ENCODE measurements at regions not wholly inside any gene's neighbourhood (a gene's known extent, or its start where the extent isn't known, plus 50 kb on each side); places are given as distances from the start of the nearest gene placed in this dataset.

DNA sequence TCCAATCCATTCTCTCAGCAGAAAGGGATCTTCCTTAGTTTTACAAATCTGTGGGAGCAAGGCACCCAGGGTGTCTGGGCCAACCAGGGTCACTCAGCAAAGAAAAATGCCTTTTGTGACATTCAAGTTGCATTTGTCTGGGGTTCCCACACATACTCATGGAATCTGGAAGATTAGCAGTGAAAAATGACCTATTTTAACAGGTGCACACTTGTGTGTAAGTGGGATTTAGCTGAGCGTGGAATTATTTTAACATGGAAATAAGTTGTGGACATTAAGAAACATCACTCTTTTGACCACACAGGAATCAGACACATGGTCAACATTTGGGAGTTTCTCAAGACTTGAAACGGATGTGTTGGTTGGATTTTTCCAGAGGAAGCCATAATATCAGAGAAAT, 234.9 kb downstream of the OPA1 start:
- DNase-seq (ENCODE audit: low read depth), result no peak

DNA sequence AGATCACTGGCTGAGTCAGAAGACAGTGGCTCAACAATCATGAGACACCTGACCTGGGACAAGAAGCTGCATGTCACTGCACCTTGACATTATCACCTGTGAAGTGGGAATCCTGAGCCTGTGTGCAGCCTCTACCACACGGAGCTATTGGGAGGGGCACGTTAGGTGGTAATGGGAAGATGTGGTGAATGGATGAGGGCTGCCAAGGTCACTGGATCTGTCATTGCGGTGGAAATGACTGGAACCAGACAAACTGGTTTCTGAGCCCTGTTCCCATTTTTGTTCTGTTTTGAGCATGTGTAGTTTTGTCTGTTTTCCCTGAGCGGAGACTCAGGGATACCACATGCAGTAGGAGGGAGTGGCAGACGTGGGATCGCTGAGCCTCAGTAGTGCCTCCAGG, 235.5 kb downstream of the OPA1 start:
- DNase-seq (ENCODE audit: low read depth), result no peak

DNA sequence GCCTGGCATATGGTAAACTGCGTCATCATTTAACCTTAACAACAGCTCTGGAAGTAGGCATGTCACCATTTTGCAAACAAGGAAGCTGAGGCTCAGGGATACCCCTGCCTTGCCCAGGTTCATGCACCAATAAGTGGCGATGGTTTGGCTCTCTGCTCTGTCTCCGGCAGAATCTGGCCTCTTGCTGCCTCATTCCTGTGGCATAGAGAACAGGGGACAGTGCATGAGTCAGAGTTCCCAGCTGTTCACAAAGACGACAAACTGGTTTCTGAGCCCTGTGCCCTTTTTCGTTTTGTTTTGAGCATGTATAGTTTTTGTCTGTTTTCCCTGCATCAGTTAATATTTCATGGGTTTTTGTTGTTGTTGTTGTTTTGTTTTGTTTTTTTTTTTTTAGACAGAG, 236.8 kb downstream of the OPA1 start:
- DNase-seq (ENCODE audit: low read depth), result no peak

GRCh38 chr3:193830791-193831191, 237.8 kb downstream of the OPA1 start:
- no peak for DNase-seq (ENCODE audit: low read depth)

DNA sequence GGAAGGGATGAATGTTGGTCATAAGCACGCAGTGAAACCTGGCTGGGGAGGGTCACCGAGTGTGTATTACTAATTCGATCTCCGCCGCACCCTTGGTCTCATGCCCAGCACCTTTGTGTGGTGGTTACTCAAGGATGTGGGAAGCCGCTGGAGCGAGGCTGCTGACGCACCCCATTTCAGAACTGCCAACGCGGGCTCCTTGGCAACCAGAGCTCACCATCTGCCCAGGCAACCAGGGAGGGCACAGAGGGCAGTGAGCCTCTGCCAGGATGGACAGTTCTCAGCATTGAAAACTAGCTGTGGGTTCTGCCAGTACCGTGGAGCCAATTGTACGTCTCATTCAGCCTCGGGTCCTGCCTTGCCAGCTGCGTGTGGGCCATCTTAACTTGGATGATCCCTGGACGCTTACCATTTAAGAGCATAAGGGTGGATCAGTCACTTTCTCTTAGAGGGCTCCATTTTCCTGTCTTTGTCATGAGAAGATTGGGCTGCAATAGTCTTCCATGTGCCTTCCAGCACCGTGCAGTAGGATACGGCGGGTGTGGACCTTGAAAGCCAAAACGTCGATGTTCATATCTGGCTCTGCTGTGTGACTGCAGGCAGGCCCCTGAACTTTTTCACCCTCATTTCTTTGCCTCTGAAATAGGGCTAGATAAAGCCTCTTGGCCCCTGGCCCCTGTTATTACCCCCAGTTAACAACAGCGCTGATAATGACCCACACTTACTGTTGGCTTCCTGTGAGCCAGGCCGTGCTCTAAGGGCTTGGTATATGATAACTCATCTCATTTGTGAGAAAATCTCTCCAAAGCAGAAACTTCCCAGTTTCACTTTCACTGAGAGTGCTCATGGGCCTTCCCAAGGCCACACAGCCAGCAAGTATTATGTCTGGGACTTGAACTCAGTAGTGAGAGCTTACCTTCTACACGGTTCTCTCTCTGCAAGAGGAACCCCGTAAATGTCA, 238.8 kb downstream of the OPA1 start:
- no peak for DNase-seq (ENCODE audit: low read depth)

- no peak for DNase-seq (ENCODE audit: low read depth)
These were observed 239.9 kb downstream of the OPA1 start for GRCh38 chr3:193832833-193833413.

GRCh38 chr3:193833592-193833991, 240.6 kb downstream of the OPA1 start:
- no peak for DNase-seq (ENCODE audit: low read depth)

DNA sequence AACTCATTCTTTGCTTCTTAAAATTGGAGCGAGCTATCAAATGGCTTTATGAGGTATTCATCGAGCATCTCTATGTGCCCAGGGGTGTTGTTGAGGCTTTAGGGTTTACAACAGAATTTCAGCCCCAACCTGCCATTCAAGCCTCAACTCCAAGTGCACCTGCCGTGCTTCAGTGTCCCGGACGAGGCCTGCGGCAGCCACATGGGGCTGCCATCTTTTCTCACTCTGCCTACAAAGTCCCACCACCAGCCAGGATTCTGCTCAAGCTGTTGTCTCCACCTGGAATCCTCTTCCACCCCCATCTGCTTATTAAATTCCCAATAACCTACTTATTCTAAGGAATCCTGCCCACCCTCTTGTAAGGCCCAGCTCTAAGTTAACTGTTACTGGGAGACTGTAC, 242.4 kb downstream of the OPA1 start:
- DNase-seq (ENCODE audit: low read depth), result no peak

DNA sequence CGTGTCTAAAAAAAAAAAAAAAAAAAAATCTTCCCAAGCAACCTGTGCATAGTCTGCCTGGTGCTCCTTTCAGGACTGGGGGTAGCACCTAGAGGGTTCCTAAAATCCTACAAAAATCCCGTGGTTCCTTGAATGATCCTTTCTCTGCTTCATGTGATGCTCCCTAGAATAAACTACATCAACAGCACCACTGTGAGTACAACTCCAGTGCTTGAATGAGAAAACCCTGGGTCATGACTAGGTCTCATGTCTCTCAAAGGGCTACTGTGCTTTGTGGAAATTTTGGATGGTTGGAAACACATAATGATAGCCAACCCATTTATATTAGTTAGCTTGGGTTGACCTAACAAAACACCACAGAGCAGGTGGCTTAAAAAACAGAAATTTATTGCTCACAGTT, 243.5 kb downstream of the OPA1 start:
- no peak for DNase-seq (ENCODE audit: low read depth)

GRCh38 chr3:193836918-193837317, 243.9 kb downstream of the OPA1 start:
- no peak for DNase-seq (ENCODE audit: low read depth)

- DNase-seq (ENCODE audit: low read depth), result no peak
These were observed 244.4 kb downstream of the OPA1 start for GRCh38 chr3:193837347-193837827.

GRCh38 chr3:193840111-193840641, 247.2 kb downstream of the OPA1 start:
- no peak for DNase-seq (ENCODE audit: low read depth)

GRCh38 chr3:193841581-193841980, 248.6 kb downstream of the OPA1 start:
- DNase-seq (ENCODE audit: low read depth), result no peak

GRCh38 chr3:193842029-193842798, 249.2 kb downstream of the OPA1 start:
- DNase-seq (ENCODE audit: low read depth), result no peak

DNA sequence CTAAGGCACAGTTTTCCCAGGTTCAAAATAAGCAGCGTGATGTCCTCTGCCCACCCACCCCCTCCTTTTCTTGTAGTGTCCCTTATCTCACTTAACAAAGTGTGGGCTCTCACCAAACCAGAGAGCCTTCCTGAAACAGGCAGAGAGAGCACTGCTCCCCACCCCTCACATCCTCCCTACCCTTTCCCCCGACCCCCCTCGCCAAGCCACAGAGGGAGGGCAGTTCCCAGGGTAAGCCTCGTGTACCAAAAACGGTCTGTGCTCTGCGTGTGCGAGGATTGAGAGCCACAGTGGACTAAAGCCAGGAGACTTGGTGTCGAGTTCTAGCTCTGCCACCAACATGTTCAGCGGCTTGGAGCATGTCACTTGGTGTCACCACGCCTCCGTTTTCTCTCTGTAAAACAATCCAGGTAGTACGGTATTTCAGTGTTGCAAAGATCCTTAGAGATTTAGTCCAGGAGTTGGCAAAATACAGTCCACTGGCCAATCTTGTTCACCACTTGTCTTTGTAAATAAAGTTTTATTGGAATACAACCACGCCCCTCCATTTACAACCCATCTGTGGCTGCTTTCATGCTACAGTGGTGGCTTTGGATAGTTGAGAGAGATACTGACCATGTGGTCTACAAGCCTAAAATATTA, 249.9 kb downstream of the OPA1 start:
- no peak for DNase-seq (ENCODE audit: low read depth)

DNA sequence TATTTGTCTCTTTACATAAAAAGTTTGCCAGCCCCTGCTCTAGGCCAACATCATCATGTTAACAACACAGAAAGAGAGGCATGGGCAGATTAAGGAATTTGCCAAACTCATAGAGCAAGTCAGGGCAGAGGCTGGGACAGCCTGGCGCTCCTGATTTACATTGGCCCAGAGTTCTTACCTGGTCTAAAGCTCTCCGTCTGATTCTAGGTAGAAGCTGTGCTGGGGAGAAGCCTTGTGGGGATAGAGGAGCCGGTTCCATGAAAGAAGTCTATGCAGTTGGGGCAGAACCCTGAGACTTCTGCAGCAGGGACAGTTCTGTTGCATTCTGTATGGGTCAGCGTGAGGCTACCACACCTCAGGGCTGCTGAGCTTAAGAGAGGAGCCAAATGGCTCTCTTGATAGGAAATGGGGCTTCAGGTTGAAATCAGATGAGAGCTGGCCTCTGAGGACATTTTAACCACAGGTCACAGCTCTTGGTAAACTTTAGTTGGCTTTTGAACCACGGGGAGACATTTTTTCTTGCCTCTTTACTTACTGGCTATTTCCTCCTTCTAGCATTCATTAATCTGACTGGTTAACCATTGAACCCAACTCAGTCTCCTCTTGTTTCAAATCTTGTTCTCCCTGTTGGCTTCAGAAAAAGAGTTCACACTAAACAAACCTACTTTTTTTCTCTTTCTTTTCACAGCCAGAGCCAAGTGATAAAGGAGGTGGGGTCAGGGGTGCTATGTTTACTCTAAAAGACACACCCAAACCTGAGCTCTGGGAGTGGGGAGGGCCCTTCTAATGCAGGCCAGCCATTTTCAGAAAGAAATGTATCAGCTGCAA, 250.7 kb downstream of the OPA1 start:
- DNase-seq (ENCODE audit: low read depth), result no peak

- DNase-seq (ENCODE audit: low read depth), result no peak
These were observed 251.5 kb downstream of the OPA1 start for GRCh38 chr3:193844472-193844871.

GRCh38 chr3:193845144-193845543, 252.1 kb downstream of the OPA1 start:
- DNase-seq (ENCODE audit: low read depth), result no peak

DNA sequence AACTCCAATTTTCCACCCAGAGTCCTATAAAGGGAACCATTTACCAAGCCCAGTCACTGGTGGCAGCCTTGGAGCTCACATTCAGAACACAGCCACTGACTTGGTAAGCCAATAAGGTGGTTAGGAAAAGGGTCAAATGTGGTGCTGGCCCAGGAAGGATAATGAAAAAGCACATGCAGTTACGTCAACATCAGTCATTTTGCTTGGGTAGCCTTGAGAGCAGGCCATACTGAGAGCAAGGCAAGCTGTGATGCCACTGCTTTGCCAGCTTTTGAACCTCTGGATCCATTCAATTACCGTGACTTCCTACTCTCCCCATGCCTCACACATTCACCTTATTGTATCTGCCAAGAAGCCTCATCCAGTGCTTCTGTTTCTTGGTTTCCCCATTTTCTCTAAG, 253.6 kb downstream of the OPA1 start:
- no peak for DNase-seq (ENCODE audit: low read depth)

- DNase-seq (ENCODE audit: low read depth), result no peak
These were observed 254.4 kb downstream of the OPA1 start for GRCh38 chr3:193847402-193847801.

DNA sequence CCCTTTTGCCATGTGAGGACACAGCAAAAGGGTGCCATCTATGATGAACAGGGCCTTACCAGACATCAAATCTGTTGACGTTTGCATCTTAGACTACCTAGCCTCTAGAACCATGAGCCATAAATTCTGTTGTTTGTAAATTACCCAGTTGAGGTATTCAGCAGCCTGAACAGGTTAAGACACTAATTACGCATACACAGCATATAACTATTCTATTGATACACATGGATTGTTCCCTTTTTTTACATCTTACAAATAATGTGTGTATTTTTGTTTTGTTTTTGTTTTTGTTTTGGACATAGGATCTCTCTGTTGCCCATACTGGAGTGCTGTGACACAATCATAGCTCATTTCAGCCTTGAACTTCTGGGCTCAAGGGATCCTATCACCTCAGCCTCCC, 255.5 kb downstream of the OPA1 start:
- DNase-seq (ENCODE audit: low read depth), result no peak
